Fibroblast of lung (primary cell): ENCODE measurements at regions not wholly inside any gene's neighbourhood (a gene's known extent, or its start where the extent isn't known, plus 50 kb on each side); places are given as distances from the start of the nearest gene placed in this dataset.

ENCODE experiments used
- CTCF ChIP-seq, 2 donors: IDR thresholded peaks in 1 of 2; conservative IDR thresholded peaks in 1 of 2; 1 replicate in 1 of 2; 2 replicates in 1 of 2; pipeline ENCODE4 v1.5.1; 2011 to 2012; ENCODE audit warnings: low read length in 2 of 2, control low read depth in 1 of 2, inconsistent platforms in 1 of 2, low read depth in 1 of 2, mild to moderate bottlenecking in 1 of 2
- EZH2 ChIP-seq: IDR thresholded peaks from 2 replicates; pipeline ENCODE4 v1.5.1; 2012; ENCODE audit warnings: low read length, control low read depth, mild to moderate bottlenecking; ENCODE audit errors: missing control alignments

- TF ChIP-seq CTCF (conservative IDR thresholded peaks at IDR 0.05 in 1 of 2, IDR thresholded peaks at IDR 0.05 in 1 of 2; ENCODE audit: low read depth in 1 of 2, low read length in 2 of 2): no peak
- TF ChIP-seq EZH2: no peak
Observed at GRCh38 chr3:18144571-18144970, 280.6 kb downstream of the SATB1 start.
